ENCODE measurements at regions not wholly inside any gene's neighbourhood (a gene's known extent, or its start where the extent isn't known, plus 50 kb on each side); places are given as distances from the start of the nearest gene placed in this dataset.

GRCh38 chr10:60490013-60490412 lies 100.3 kb upstream of the ANK3 start:
- H4K20me1 ChIP-seq (ENCODE audit: control insufficient read depth, extremely low read depth, insufficient read depth, low read length), result no peaks in the 10 kb centered on the region
- FAIRE-seq, result peak; percentile 41
- no peak overlapping the region for H3K4me3 ChIP-seq (ENCODE audit: control insufficient read depth in 2 of 3, extremely low read depth in 1 of 3, insufficient read depth in 2 of 3, low read depth in 1 of 3, low read length in 3 of 3)
- DNase-seq (ENCODE audit: low read depth, low spot score), result no peak
- H3K79me2 ChIP-seq (ENCODE audit: control insufficient read depth, insufficient read depth, low read length), result no peaks in the 10 kb centered on the region
- H3K4me2 ChIP-seq (ENCODE audit: control insufficient read depth, extremely low read depth, insufficient read depth, low read depth, low read length), result no peak overlapping the region
- H3K9me3 ChIP-seq (ENCODE audit: control insufficient read depth, low read depth, low read length), result no peaks in the 10 kb centered on the region
- peaks cover 12% of the 10 kb centered on the region for H3K4me1 ChIP-seq (ENCODE audit: control insufficient read depth, extremely low read depth, insufficient read depth, low read length)
- H3K9ac ChIP-seq (ENCODE audit: control insufficient read depth, extremely low read depth, insufficient read depth, low read length), result no peak overlapping the region
- no peak overlapping the region for H2AFZ ChIP-seq (ENCODE audit: control insufficient read depth, low read length)
- H3K27me3 ChIP-seq (ENCODE audit: control insufficient read depth, extremely low read depth, insufficient read depth, low read length), result no peaks in the 10 kb centered on the region
- no peak for TF ChIP-seq EZH2 (IDR thresholded peaks at IDR 0.05; ENCODE audit: low read length)
- TF ChIP-seq CTCF (optimal IDR thresholded peaks at IDR 0.05 in 1 of 3, IDR thresholded peaks at IDR 0.05 in 1 of 3, conservative IDR thresholded peaks at IDR 0.05 in 1 of 3; ENCODE audit: extremely low read depth in 1 of 3, insufficient read depth in 2 of 3, low read length in 3 of 3), result no peak
- H3K27ac ChIP-seq (ENCODE audit: control insufficient read depth, insufficient read depth, low read length), result no peak overlapping the region
- no peaks in the 10 kb centered on the region for H3K36me3 ChIP-seq (ENCODE audit: control insufficient read depth in 2 of 2, extremely low read depth in 1 of 2, insufficient read depth in 2 of 2, low read length in 2 of 2)
- no peaks in the 10 kb centered on the region for H3K9me1 ChIP-seq (ENCODE audit: control insufficient read depth, extremely low read depth, insufficient read depth, low read length)
- dilution Hi-C loops (cut with MboI; ENCODE audit: extremely low pct_ligation_motif_present, low sequenced_read_pairs), result loop anchor here (10.0 kb wide), 1 partner anchor 65 kb away; no protein-coding TSS in a partner anchor

GRCh38 chr10:60488111-60488669 lies 98.5 kb upstream of the ANK3 start:
- dilution Hi-C loops (cut with MboI; ENCODE audit: extremely low pct_ligation_motif_present, low sequenced_read_pairs), result no loop called here
- Histone ChIP-seq H4K20me1 (ENCODE audit: control insufficient read depth, extremely low read depth, insufficient read depth, low read length) (no peaks in the 10 kb centered on the region), H3K27me3 (ENCODE audit: control insufficient read depth, extremely low read depth, insufficient read depth, low read length) (no peaks in the 10 kb centered on the region), H3K9me3 (ENCODE audit: control insufficient read depth, low read depth, low read length) (no peaks in the 10 kb centered on the region), H3K27ac (ENCODE audit: control insufficient read depth, insufficient read depth, low read length) (no peak overlapping the region), H3K9ac (ENCODE audit: control insufficient read depth, extremely low read depth, insufficient read depth, low read length) (no peak overlapping the region), H3K4me1 (ENCODE audit: control insufficient read depth, extremely low read depth, insufficient read depth, low read length) (peaks cover 12% of the 10 kb centered on the region), H3K79me2 (ENCODE audit: control insufficient read depth, insufficient read depth, low read length) (no peaks in the 10 kb centered on the region), H2AFZ (ENCODE audit: control insufficient read depth, low read length) (no peak overlapping the region), H3K4me3 (ENCODE audit: control insufficient read depth in 2 of 3, extremely low read depth in 1 of 3, insufficient read depth in 2 of 3, low read depth in 1 of 3, low read length in 3 of 3) (no peak overlapping the region), H3K9me1 (ENCODE audit: control insufficient read depth, extremely low read depth, insufficient read depth, low read length) (no peaks in the 10 kb centered on the region), H3K36me3 (ENCODE audit: control insufficient read depth in 2 of 2, extremely low read depth in 1 of 2, insufficient read depth in 2 of 2, low read length in 2 of 2) (no peaks in the 10 kb centered on the region), H3K4me2 (ENCODE audit: control insufficient read depth, extremely low read depth, insufficient read depth, low read depth, low read length) (no peak overlapping the region)
- no peak for FAIRE-seq
- no peak for DNase-seq (ENCODE audit: low read depth, low spot score)
- TF ChIP-seq EZH2 (IDR thresholded peaks at IDR 0.05; ENCODE audit: low read length) (no peak), CTCF (optimal IDR thresholded peaks at IDR 0.05 in 1 of 3, IDR thresholded peaks at IDR 0.05 in 1 of 3, conservative IDR thresholded peaks at IDR 0.05 in 1 of 3; ENCODE audit: extremely low read depth in 1 of 3, insufficient read depth in 2 of 3, low read length in 3 of 3) (no peak)
